ENCODE measurements at regions not wholly inside any gene's neighbourhood (a gene's known extent, or its start where the extent isn't known, plus 50 kb on each side); places are given as distances from the start of the nearest gene placed in this dataset.
A peak's percentile ranks its signal among the peaks of the same experiment; 100 is the strongest.

DNA sequence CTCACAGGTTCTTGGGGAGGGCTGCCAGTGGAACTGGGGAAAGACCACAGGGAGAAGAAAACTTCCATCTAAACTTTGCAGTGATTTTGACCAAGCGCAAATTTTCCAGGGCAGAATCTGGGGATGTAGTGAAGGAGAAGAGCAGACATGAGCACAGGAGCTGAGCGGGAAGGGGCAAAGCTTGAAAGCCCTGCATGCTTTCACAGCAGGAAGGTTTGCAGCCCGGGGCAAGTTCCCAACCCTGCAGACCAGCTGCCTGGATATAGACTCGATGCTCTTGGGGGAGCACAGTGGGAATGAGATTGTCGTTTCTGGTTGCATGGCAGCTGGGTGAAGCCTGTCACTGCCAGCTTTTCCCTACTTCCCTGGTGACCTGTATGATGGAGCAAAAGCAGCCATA, 276.8 kb upstream of the RORB start:
- Histone ChIP-seq H3K27me3 (no peaks in the 10 kb centered on the region), H3K27ac (no peak overlapping the region), H3K4me1 (no peaks in the 10 kb centered on the region), H3K9me3 (peaks cover 0 to 7% (median 3%) of the 10 kb centered on the region in 4 donors), H3K36me3 (no peaks in the 10 kb centered on the region), H3K4me3 (no peak overlapping the region)
- TF ChIP-seq POLR2AphosphoS5 (IDR thresholded peaks at IDR 0.05) (no peak), POLR2A (IDR thresholded peaks at IDR 0.05) (no peak), EP300 (IDR thresholded peaks at IDR 0.05) (no peak)
- TF ChIP-seq, protein P1, sequence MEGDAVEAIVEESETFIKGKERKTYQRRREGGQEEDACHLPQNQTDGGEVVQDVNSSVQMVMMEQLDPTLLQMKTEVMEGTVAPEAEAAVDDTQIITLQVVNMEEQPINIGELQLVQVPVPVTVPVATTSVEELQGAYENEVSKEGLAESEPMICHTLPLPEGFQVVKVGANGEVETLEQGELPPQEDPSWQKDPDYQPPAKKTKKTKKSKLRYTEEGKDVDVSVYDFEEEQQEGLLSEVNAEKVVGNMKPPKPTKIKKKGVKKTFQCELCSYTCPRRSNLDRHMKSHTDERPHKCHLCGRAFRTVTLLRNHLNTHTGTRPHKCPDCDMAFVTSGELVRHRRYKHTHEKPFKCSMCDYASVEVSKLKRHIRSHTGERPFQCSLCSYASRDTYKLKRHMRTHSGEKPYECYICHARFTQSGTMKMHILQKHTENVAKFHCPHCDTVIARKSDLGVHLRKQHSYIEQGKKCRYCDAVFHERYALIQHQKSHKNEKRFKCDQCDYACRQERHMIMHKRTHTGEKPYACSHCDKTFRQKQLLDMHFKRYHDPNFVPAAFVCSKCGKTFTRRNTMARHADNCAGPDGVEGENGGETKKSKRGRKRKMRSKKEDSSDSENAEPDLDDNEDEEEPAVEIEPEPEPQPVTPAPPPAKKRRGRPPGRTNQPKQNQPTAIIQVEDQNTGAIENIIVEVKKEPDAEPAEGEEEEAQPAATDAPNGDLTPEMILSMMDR (IDR thresholded peaks at IDR 0.05) = no peak
- intact Hi-C loops (cut with DNase I; ENCODE audit: low total_unique reads) = no loop called here
- WGBS, 5 donors = 64 to 82% (median 81%) methylated on average over 5 of the region's 5 CpGs
- DNase-seq = no peak

DNA sequence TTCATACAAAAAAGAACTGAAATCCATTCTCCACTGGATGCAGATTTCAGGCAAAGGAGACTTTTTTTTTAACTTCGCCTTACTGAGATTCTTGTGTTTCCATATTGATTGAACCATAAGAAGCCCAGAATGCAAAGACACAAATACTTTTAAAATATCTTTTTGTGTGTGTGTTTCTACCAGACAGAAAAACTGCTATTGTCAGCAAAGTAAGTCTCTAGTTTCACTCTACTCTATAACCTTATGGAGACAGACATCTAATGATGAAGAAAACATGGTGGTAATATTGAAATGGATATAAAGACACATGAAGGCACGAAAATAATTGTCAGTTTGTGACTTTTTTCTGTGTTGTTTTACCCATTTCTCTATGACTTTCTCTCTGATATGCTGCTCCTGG, 260.3 kb upstream of the RORB start:
- no peak for DNase-seq
- intact Hi-C loops (cut with DNase I; ENCODE audit: low total_unique reads) = no loop called here
- Histone ChIP-seq H3K27ac (no peak overlapping the region), H3K4me3 (no peak overlapping the region), H3K27me3 (no peaks in the 10 kb centered on the region), H3K36me3 (no peaks in the 10 kb centered on the region), H3K9me3 (peaks cover 0 to 22% (median 12%) of the 10 kb centered on the region in 4 donors), H3K4me1 (no peaks in the 10 kb centered on the region)
- 51 to 66% (median 56%) methylated on average over 2 of the region's 2 CpGs for WGBS, 5 donors
- no peak for TF ChIP-seq POLR2AphosphoS5 (IDR thresholded peaks at IDR 0.05)
- no peak for TF ChIP-seq EP300 (IDR thresholded peaks at IDR 0.05)
- TF ChIP-seq, protein P1 (IDR thresholded peaks at IDR 0.05) = no peak
- TF ChIP-seq POLR2A (IDR thresholded peaks at IDR 0.05) = no peak

DNA sequence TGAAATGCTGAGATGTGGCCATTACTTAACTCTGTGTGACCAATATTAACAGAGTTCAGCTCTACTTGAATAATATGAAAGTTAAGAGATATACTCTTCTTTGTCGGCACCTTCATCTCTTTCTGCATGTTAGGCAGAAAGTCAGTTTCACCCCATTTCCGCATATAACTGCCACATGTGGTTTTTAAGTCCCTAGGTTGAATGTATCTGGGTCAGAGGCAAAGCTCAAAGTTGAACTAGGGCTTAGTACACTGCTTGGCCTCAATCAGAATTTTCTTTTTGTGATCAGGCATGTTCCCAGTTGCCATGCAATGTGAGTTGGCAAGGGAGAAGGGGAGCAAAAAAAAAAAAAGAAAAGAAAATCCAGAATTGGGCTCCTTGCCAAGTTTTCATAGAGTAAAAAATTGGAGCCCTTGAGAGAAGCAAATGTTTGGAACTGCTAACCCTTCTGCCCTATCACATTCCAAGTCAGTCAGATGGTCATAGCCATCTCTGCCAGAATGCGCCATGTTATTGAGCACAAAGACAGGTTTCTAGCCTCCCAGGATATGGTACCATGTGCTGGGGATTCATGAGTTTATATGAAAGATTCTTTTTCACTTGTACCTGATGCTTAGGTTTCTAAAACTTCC, 251.2 kb upstream of the RORB start:
- intact Hi-C loops (cut with DNase I; ENCODE audit: low total_unique reads) = no loop called here
- Histone ChIP-seq H3K4me1 (no peaks in the 10 kb centered on the region), H3K27ac (no peak overlapping the region), H3K27me3 (no peaks in the 10 kb centered on the region), H3K4me3 (no peak overlapping the region), H3K9me3 (peaks cover 0 to 23% (median 11%) of the 10 kb centered on the region in 4 donors), H3K36me3 (no peaks in the 10 kb centered on the region)
- TF ChIP-seq EP300 (IDR thresholded peaks at IDR 0.05) = no peak
- no peak for TF ChIP-seq POLR2A (IDR thresholded peaks at IDR 0.05)
- TF ChIP-seq POLR2AphosphoS5 (IDR thresholded peaks at IDR 0.05) = no peak
- TF ChIP-seq, protein P1 (IDR thresholded peaks at IDR 0.05) = no peak
- WGBS, 5 donors = 63 to 85% (median 81%) methylated on average over 3 of the region's 3 CpGs
- DNase-seq = peak in 1 of 2 donors; percentile 52

DNA sequence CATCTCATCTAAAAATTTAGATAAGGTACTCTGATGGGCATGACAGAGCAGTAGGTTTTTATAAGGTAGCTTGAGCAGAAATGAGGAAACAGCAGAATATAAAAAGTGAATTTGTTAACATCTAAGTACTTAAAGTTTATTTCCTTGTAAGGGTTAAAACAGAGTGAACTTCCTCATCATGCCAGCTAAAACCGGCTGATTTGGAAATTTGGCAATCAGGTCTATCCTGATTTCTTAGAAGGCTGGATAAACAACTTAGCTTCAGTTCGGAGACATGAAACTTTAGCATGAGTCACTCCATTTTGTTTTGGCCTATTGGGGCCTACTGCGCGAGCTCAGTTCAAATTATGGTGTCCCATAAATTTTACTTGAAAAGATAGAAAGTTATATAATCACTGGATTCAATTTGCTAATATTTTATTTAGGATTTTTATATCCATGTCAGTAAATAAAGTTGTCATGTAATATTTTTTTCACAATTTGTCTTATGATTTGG, 241.6 kb upstream of the RORB start:
- intact Hi-C loops (cut with DNase I; ENCODE audit: low total_unique reads) = no loop called here
- 52 to 65% (median 55%) methylated on average over 4 of the region's 4 CpGs for WGBS, 5 donors
- Histone ChIP-seq H3K9me3 (no peaks in the 10 kb centered on the region), H3K4me1 (no peaks in the 10 kb centered on the region), H3K4me3 (no peak overlapping the region), H3K27ac (no peak overlapping the region), H3K36me3 (no peaks in the 10 kb centered on the region), H3K27me3 (no peaks in the 10 kb centered on the region)
- no peak for DNase-seq
- no peak for TF ChIP-seq EP300 (IDR thresholded peaks at IDR 0.05)
- TF ChIP-seq POLR2AphosphoS5 (IDR thresholded peaks at IDR 0.05) = no peak

DNA sequence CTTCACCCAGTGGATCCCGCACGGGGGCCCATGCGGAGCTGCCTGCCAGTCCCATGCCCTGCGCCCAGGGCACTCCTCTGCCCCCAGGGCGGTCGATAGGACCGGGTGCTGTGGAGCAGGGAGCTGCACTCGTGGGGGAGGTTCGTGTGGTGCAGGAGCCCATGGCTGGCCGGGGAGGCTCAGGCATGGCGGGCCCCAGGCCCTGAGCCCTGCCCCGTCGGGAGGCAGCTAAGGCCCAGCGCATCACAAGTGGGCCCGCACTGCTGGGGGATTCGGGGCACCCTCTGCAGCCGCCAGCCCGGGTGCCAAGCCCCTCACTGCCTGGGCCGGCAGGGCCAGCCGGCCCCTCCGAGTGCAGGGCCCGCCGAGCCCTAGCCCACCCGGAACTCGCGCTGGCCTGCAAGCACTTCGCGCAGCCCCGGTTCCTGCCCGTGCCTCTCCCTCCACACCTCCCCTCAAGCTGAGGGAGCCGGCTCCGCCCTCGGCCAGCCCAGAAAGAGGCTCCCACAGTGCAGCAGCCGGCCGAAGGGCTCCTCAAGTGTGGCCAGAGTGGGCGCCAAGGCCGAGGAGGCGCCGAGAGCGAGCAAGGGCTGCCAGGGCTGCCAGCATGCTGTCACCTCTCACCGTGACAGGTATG, 221.1 kb upstream of the RORB start:
- DNase-seq = no peak
- no peaks in the 10 kb centered on the region for H3K4me1 ChIP-seq
- 88 to 93% (median 93%) methylated on average over 20 to 41 of the region's 41 CpGs for WGBS, 5 donors
- TF ChIP-seq EP300 (IDR thresholded peaks at IDR 0.05) (no peak), POLR2AphosphoS5 (IDR thresholded peaks at IDR 0.05) (no peak), POLR2A (IDR thresholded peaks at IDR 0.05) (no peak)
- TF ChIP-seq, protein P1 (IDR thresholded peaks at IDR 0.05) = no peak
- intact Hi-C loops (cut with DNase I; ENCODE audit: low total_unique reads) = no loop called here
- H3K36me3 ChIP-seq = no peaks in the 10 kb centered on the region
- H3K27ac ChIP-seq = no peak overlapping the region
- H3K4me3 ChIP-seq = no peak overlapping the region
- peaks cover 0 to 6% (median 0%) of the 10 kb centered on the region in 4 donors for H3K9me3 ChIP-seq
- H3K27me3 ChIP-seq = no peaks in the 10 kb centered on the region

Data from stomach (tissue), 8 donors.